Lower lobe of right lung (tissue), 2 donors: ENCODE measurements at regions not wholly inside any gene's neighbourhood (a gene's known extent, or its start where the extent isn't known, plus 50 kb on each side); places are given as distances from the start of the nearest gene placed in this dataset.

Source experiments
- ATAC-seq, 2 donors: fragments of 200-7000 bp; cut with Tn5 transposase; one replicate each; pipeline ENCODE4 v1.9.1; 2020 to 2022; ENCODE audit warnings: mild to moderate bottlenecking in 2 of 2, moderate library complexity in 2 of 2
- DNase-seq: peaks from one replicate; pipeline ENCODE4 v3.0.0-alpha.2; 2020
- H3K27ac ChIP-seq: fragments of 200-600 bp; one replicate; pipeline ENCODE4 v1.8.0; 2022
- H3K27me3 ChIP-seq: fragments of 200-600 bp; one replicate; pipeline ENCODE4 v1.8.0; 2022; ENCODE audit warnings: low read depth
- H3K36me3 ChIP-seq: fragments of 200-600 bp; one replicate; pipeline ENCODE4 v1.8.0; 2022; ENCODE audit warnings: mild to moderate bottlenecking
- H3K4me1 ChIP-seq: fragments of 200-600 bp; one replicate; pipeline ENCODE4 v1.8.0; 2022
- H3K4me3 ChIP-seq: fragments of 200-600 bp; one replicate; pipeline ENCODE4 v1.8.0; 2022; ENCODE audit warnings: mild to moderate bottlenecking
- H3K9me3 ChIP-seq: fragments of 200-600 bp; one replicate; pipeline ENCODE4 v1.8.0; 2022
- intact Hi-C: fragments of 100-400 bp; cut with DNase I; formaldehyde crosslinking; loops from one replicate; pipeline ENCODE4 v1.11.0; 2022
- TF ChIP-seq, protein P1 (sequence below): fragments of 200-600 bp; IDR thresholded peaks from one replicate; pipeline ENCODE4 v1.8.0; 2022; ENCODE audit warnings: antibody characterized with exemption, mild to moderate bottlenecking
- donor health status: DM: no; HTN: yes; CAD: no; lungs with severe emphysema.

DNA sequence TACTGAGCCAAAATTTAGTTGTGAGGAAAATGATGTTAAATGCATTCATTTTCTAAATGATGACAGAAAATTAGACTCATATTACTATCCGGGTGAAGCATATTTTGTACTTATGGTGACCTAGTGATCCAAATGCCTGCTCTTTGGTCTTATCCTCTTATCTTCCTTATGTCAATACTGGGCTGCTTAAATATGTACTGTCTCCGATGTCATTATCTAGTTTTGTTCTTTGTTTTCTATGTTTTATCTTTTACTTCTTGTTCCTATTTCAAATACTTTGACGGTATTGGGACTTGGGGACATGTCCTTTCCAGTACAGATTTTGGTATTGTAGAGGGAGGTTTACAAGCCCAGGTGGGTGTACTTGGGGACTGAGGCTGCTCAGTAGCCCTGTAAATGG lies 124.6 kb upstream of the ESR1 start:
- Histone ChIP-seq H3K36me3 (no peaks in the 10 kb centered on the region), H3K9me3 (no peaks in the 10 kb centered on the region), H3K4me3 (no peak overlapping the region), H3K27ac (no peak overlapping the region), H3K4me1 (peaks cover 15% of the 10 kb centered on the region), H3K27me3 (no peaks in the 10 kb centered on the region)
- TF ChIP-seq, protein P1, sequence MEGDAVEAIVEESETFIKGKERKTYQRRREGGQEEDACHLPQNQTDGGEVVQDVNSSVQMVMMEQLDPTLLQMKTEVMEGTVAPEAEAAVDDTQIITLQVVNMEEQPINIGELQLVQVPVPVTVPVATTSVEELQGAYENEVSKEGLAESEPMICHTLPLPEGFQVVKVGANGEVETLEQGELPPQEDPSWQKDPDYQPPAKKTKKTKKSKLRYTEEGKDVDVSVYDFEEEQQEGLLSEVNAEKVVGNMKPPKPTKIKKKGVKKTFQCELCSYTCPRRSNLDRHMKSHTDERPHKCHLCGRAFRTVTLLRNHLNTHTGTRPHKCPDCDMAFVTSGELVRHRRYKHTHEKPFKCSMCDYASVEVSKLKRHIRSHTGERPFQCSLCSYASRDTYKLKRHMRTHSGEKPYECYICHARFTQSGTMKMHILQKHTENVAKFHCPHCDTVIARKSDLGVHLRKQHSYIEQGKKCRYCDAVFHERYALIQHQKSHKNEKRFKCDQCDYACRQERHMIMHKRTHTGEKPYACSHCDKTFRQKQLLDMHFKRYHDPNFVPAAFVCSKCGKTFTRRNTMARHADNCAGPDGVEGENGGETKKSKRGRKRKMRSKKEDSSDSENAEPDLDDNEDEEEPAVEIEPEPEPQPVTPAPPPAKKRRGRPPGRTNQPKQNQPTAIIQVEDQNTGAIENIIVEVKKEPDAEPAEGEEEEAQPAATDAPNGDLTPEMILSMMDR = no peak
- intact Hi-C loops = no loop called here
- DNase-seq = no peak
- no peak for ATAC-seq

DNA sequence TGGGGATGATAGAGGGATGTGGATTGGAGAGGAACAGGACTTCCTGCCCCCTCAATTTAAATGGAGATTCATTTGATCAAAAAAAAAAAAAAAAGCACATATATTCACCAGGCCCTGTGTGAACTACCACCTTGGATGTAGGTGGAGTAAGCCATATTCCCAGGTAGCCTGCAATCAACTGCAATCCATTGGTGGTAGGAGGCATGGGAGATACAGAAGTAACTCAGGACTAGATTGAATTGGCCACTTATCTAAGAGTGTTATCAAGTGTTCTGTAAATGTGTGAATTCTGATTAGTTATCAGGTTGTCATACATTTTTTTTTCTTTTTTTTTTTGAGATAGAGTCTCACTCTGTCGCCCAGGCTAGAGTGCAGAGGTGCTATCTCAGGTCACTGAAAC lies 124.1 kb upstream of the ESR1 start:
- H3K27me3 ChIP-seq = no peaks in the 10 kb centered on the region
- H3K4me1 ChIP-seq = peaks cover 15% of the 10 kb centered on the region
- TF ChIP-seq, protein P1 = no peak
- H3K36me3 ChIP-seq = no peaks in the 10 kb centered on the region
- ATAC-seq = no peak
- DNase-seq = no peak
- no peaks in the 10 kb centered on the region for H3K9me3 ChIP-seq
- no peak overlapping the region for H3K27ac ChIP-seq
- H3K4me3 ChIP-seq = no peak overlapping the region
- intact Hi-C loops = no loop called here

DNA sequence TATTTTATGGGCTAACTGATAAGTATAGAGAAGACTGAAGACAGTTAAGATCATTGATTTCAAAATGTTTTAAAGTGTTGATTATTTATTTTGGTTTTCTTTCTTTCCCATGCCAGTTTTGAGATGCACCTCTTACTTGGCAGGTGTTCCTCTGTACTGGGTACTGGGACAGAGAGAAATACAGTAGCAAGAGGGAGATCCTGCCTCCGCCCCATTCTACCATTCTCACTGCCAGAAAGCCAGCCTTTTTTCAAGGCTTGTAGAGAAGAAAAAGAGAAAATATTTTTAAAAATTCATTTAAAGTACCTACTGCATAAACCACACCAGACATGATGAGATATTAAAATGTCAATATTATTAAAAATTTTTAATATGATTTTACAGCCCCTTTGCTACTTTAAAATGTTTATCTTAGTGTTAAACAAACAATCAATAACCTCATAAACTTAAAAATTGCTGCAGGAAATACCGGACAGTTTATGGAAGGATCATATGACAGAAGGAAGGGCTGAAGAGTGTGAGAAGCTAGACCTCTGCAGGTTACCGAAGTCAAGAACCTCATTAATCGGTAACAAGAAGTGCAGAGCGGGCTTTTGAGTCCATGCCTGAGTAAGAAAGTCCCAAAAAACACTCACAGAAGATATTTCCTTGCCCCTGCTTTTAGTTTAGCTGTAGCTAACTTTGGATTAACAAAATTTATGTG lies 117.8 kb upstream of the ESR1 start:
- Histone ChIP-seq H3K4me3 (no peak overlapping the region), H3K36me3 (no peaks in the 10 kb centered on the region), H3K4me1 (peaks cover 7% of the 10 kb centered on the region), H3K9me3 (no peaks in the 10 kb centered on the region), H3K27me3 (no peaks in the 10 kb centered on the region), H3K27ac (peak overlapping the region; percentile 75)
- intact Hi-C loops = no loop called here
- DNase-seq = no peak
- TF ChIP-seq, protein P1 = no peak
- no peak for ATAC-seq

DNA sequence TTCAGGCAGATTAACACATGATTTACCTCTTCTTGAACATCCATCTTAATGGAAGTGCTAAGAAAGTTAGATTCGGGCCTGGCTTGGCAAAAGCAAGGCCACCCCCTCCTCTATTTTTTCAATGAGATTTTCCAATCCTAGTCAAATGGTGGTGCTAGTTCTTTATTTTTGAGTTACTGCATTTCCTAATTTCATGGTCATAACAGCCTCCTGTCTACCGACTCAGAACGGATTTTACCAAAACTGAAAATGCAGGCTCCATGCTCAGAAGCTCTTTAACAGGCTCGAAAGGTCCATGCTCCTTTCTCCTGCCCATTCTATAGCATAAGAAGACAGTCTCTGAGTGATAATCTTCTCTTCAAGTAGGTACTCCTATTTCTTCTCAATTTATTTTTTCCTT lies 117.2 kb upstream of the ESR1 start:
- DNase-seq = no peak
- H3K36me3 ChIP-seq = no peaks in the 10 kb centered on the region
- peaks cover 7% of the 10 kb centered on the region for H3K4me1 ChIP-seq
- TF ChIP-seq, protein P1 = peak; percentile 12
- peak; percentile 40 to 75 for ATAC-seq
- peak overlapping the region; percentile 44 for H3K4me3 ChIP-seq
- H3K27me3 ChIP-seq = no peaks in the 10 kb centered on the region
- intact Hi-C loops = no loop called here
- no peaks in the 10 kb centered on the region for H3K9me3 ChIP-seq
- H3K27ac ChIP-seq = peak overlapping the region; percentile 75

DNA sequence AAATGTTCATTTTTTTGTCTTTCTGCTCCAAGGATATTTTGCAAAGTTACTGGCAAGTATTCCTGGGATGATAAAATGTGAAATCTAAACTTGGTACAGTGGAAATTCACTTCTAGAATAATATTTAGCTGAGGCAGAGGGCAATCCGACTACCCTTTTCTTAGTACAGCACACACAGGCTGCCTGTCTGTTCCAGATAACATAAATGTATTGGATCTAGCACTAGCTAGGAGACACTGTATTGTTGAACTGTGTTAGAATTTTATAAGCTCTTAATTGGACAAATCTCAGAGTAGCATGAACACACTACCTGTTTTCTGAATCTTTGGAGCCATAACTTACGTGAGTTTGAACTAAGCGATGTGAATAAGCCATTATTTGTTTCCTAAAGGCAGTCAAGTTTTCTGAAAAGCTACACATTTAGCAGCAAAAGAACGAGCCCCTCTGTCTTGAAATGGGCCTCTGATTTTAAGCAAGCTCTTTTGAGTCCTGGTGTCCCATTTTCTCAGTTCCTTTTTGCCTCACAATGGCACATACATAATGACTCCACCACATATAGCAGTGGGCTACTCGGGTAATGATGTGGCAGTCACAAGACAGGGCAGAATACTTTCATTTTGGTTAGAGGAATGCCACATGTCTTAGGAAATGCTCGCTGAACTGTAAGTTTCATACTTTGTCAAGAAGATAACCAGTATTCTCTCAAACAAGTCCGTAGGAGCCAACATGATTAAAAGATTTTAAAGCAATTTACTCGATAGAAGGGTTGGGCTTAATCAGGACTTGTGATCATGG lies 116.5 kb upstream of the ESR1 start:
- intact Hi-C loops = no loop called here
- no peak for DNase-seq
- TF ChIP-seq, protein P1 = no peak
- no peaks in the 10 kb centered on the region for H3K36me3 ChIP-seq
- H3K27me3 ChIP-seq = no peaks in the 10 kb centered on the region
- peak overlapping the region; percentile 44 for H3K4me3 ChIP-seq
- ATAC-seq = peak; percentile 85 to 88
- H3K27ac ChIP-seq = peak overlapping the region; percentile 75
- no peaks in the 10 kb centered on the region for H3K9me3 ChIP-seq
- H3K4me1 ChIP-seq = peaks cover 7% of the 10 kb centered on the region
